Ishikawa (cell line): ENCODE measurements at regions not wholly inside any gene's neighbourhood (a gene's known extent, or its start where the extent isn't known, plus 50 kb on each side); places are given as distances from the start of the nearest gene placed in this dataset.

Experiments used
- CEBPB ChIP-seq: IDR thresholded peaks from 2 replicates; pipeline ENCODE4 v1.6.1; 2012
- CREB1 ChIP-seq: IDR thresholded peaks from 2 replicates; pipeline ENCODE4 v1.6.1; 2012; ENCODE audit warnings: low read depth
- EP300 ChIP-seq: IDR thresholded peaks from 2 replicates; pipeline ENCODE4 v1.6.1; 2012; ENCODE audit warnings: borderline replicate concordance
- MAX ChIP-seq: IDR thresholded peaks from 2 replicates; pipeline ENCODE4 v1.6.1; 2012
- NFIC ChIP-seq: IDR thresholded peaks from 2 replicates; pipeline ENCODE4 v1.6.1; 2012
- TEAD4 ChIP-seq: IDR thresholded peaks from 2 replicates; pipeline ENCODE4 v1.6.1; 2012

- TF ChIP-seq EP300 (no peak), CEBPB (no peak), NFIC (no peak), CREB1 (no peak), TEAD4 (no peak), MAX (no peak)
Measured at GRCh38 chr12:63029676-63030075, 94.7 kb upstream of the PPM1H start.
